GM12865 (cell line): ENCODE measurements at regions not wholly inside any gene's neighbourhood (a gene's known extent, or its start where the extent isn't known, plus 50 kb on each side); places are given as distances from the start of the nearest gene placed in this dataset.
A peak's percentile ranks its signal among the peaks of the same experiment; 100 is the strongest.

Source experiments
- DNase-seq: peaks from one replicate; pipeline ENCODE4 v3.0.0; 2010; ENCODE audit warnings: low read depth
- H3K4me3 ChIP-seq: 2 replicates; pipeline ENCODE4 v1.5.1; 2011; ENCODE audit warnings: mild to moderate bottlenecking, low read depth, low read length, control low read depth
- TF ChIP-seq, protein P1 (sequence below): IDR thresholded peaks from 2 replicates; pipeline ENCODE4 v1.5.1; 2011; ENCODE audit warnings: low read length, control low read depth, low read depth, inconsistent platforms; ENCODE audit not compliant: insufficient read depth; ENCODE audit errors: missing control alignments

DNA sequence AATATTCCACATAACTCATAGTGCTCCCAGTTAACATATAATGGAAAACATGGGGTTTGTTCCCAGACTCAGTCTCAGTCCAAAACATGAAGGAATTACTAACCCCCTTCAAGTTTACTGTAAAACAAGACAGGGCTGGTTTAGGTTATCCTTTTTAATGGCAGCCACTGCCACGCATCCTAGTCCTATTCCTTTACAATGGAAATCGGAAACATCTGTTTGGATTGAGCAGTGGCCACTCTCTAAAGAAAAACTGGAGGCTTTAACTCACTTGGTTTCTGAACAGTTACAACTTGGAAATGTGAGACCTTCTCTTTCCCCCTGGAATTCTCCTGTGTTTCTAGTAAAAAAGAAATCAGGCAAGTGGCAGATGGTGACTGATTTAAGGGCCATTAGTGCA is 609.9 kb upstream of the ACO1 start:
- DNase-seq = no peak
- TF ChIP-seq, protein P1, sequence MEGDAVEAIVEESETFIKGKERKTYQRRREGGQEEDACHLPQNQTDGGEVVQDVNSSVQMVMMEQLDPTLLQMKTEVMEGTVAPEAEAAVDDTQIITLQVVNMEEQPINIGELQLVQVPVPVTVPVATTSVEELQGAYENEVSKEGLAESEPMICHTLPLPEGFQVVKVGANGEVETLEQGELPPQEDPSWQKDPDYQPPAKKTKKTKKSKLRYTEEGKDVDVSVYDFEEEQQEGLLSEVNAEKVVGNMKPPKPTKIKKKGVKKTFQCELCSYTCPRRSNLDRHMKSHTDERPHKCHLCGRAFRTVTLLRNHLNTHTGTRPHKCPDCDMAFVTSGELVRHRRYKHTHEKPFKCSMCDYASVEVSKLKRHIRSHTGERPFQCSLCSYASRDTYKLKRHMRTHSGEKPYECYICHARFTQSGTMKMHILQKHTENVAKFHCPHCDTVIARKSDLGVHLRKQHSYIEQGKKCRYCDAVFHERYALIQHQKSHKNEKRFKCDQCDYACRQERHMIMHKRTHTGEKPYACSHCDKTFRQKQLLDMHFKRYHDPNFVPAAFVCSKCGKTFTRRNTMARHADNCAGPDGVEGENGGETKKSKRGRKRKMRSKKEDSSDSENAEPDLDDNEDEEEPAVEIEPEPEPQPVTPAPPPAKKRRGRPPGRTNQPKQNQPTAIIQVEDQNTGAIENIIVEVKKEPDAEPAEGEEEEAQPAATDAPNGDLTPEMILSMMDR = no peak
- H3K4me3 ChIP-seq = no peak overlapping the region

DNA sequence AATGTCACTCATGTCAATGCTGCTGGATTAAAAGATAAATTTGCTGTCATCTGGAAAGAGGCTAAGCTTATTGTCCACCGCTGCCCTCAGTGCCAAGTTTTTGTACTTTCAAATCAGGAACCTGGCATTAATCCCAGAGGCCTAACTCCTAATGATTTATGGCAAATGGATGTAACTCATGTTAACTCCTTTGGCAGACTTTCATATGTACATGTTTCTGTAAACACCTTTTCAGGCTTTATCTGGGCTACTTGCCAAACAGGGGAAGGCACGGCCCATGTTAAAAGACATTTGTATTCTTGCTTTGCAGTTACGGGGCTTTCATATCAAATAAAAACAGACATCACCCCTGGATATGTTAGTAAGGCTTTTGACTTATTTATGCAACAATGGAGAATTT is 608.0 kb upstream of the ACO1 start:
- H3K4me3 ChIP-seq = no peak overlapping the region
- TF ChIP-seq, protein P1 = no peak
- DNase-seq = no peak

DNA sequence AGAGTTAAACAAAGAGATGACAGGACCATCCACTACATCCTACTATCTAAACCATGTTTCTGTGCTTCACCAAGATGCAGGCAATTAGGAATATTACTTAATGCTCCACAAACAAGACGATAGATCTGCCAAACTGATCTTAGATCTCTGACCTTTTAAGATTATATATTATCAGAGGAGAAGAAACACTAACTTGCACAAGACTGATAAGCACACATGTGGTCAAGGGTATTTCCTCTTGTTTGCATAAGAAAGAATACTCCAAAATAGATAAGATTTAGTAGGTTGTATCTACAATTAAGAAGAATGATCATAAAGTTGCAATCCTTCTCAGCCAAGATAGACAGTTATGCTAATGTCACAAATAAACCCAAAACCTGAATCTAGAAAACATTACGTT is 601.0 kb upstream of the ACO1 start:
- TF ChIP-seq, protein P1 = no peak
- DNase-seq = no peak
- H3K4me3 ChIP-seq = no peak overlapping the region

DNA sequence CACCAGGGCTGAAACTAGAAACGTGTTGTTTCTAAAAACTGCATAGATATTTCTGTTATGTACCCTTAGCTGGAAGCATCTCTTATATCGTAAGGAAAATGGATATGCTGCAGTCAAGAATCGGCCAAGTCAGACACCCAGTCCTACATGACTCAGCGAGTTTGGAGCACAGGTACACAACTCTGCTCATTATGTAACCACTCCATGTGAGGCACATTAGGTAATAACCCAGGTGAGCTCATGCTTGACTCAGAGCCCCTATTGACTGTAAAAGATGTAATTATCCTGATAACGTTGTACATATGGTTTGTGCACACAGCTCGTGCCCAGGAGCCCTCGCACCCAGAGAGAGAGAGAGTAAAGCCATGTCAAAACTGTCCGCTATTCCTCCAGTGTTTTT is 593.7 kb upstream of the ACO1 start:
- TF ChIP-seq, protein P1 = no peak
- H3K4me3 ChIP-seq = no peak overlapping the region
- no peak for DNase-seq

DNA sequence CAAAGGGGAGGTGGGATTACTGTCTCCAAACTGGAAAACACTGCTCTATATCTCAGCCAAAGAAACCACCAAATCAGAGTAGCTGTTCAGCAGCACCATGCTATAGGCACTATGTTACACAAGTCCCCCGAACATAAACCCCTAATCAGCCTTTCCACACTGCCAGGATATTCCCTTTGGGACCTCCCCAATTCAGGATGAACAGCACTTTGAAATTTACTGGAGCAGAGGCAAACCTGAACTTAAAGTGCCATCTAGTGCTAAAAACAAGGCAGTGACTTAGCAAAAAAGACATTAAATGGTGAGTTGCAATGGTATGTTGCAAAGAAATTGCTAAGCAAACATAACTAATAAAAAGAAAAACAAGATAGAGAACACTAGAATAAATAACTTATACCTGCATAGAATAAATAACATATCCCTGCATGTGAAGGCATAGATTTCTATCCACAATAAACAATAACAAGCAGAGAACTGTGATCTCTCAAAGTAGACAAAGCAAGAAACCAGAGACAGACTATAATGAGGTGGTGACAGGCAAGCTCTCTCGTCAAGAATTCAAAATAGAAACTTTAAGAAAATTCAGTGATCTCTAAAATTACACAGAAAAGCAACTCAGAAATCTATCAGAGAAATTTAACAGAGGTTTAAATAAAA is 584.4 kb upstream of the ACO1 start:
- DNase-seq = peak; percentile 34
- TF ChIP-seq, protein P1 = peak; percentile 43
- no peak overlapping the region for H3K4me3 ChIP-seq

DNA sequence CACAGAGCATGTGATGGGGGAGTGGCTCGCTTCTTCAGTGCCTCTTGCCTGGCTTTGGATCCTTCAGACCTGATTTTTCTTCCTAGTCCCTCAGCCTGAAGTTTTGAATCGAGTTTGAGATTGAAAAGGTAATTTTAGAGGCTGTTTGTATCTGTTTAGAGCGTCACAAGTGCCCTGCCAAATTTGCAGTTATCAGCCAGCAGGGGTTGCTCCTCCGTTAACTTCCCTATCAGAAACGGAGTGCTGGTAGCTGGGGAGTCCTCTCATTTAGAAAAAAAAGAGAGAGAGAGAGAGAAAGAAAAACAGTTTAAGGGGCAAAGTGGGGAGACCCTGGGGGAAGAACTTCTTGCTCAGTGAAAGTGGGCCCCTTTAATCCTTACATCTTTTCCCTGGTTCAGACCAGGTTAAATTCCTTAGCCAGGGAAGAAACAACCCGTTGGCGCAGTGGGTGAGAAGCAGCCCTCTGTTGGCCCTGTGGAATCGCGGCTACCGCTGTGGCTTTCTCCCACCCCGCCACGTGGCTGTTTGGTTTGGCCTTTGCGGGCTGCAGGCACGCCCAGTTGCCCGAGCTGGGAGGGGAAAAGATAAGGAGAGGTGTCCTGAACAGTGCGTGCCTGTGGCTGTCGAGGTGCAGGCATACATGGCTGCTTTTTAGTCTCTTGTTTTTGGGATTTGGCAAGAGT is 576.7 kb upstream of the ACO1 start:
- DNase-seq = peak; percentile 19
- TF ChIP-seq, protein P1 = peak; percentile 14
- H3K4me3 ChIP-seq = no peak overlapping the region
